A549 (cell line): ENCODE measurements at regions not wholly inside any gene's neighbourhood (a gene's known extent, or its start where the extent isn't known, plus 50 kb on each side); places are given as distances from the start of the nearest gene placed in this dataset.

Experiments
- ATAC-seq, 2 experiments: fragments of 200-7000 bp in 1 of 2; fragments of >200 bp in 1 of 2; cut with Nextera tagmentation in 1 of 2; cut with Tn5 transposase in 1 of 2; 3 replicates each; pipeline versions ENCODE4 v1.8.0 to v1.9.1; 2018 to 2020; ENCODE audit warnings: mild to moderate bottlenecking in 1 of 2, moderate library complexity in 1 of 2
- CTCF ChIA-PET: fragments of 300-600 bp; sonication (Branson Sonifier 250); formaldehyde crosslinking; extraction: SDS; loops from one replicate; lab custom pipeline; 2021; ENCODE audit warnings: antibody characterized with exemption, inconsistent platforms; lab: Yijun Ruan, JAX
- POLR2A ChIA-PET: fragments of 350-600 bp; formaldehyde crosslinking; extraction: SDS; loops from one replicate; lab custom pipeline; 2021; ENCODE audit warnings: antibody characterized with exemption, inconsistent platforms; lab: Yijun Ruan, JAX
- DNase-seq, 2 experiments: peaks; one replicate each; pipeline versions ENCODE4 v3.0.0 to v3.0.0-alpha.2; 2011 to 2016; ENCODE audit warnings: low read depth in 1 of 2, low spot score in 1 of 2
- FAIRE-seq: peaks from 2 replicates; lab custom pipeline; 2011; peaks lifted over from hg19 to GRCh38; lab: Jason Lieb, UNC
- H3K27ac ChIP-seq, 2 experiments: fragments of >200 bp; sonication (Bioruptor Twin); formaldehyde crosslinking; 3 replicates each; pipeline ENCODE4 v1.5.1; 2016 to 2017
- H3K4me1 ChIP-seq: fragments of >200 bp; sonication (Bioruptor Twin); formaldehyde crosslinking; 3 replicates; pipeline ENCODE4 v1.6.1; 2016
- H3K4me2 ChIP-seq: fragments of >200 bp; sonication (Bioruptor Twin); formaldehyde crosslinking; 3 replicates; pipeline ENCODE4 v1.6.1; 2016
- H3K4me3 ChIP-seq: fragments of >200 bp; sonication (Bioruptor Twin); formaldehyde crosslinking; 3 replicates; pipeline ENCODE4 v1.5.1; 2016
- H3K9me3 ChIP-seq: fragments of >200 bp; sonication (Bioruptor Twin); formaldehyde crosslinking; 3 replicates; pipeline ENCODE4 v1.6.1; 2016
- CEBPB ChIP-seq, 2 experiments: fragments of >200 bp in 1 of 2; sonication (Bioruptor Twin) in 1 of 2; formaldehyde crosslinking in 1 of 2; IDR thresholded peaks; 2 replicates each; pipeline ENCODE4 v1.6.1; 2012 to 2016
- EP300 ChIP-seq, 2 experiments: fragments of >200 bp; sonication (Bioruptor Twin); formaldehyde crosslinking; IDR thresholded peaks; 2 replicates in 1 of 2; 3 replicates in 1 of 2; pipeline ENCODE4 v1.6.1; 2016 to 2017
- ESRRA ChIP-seq: fragments of 150-350 bp; IDR thresholded peaks from 2 replicates; pipeline ENCODE4 v1.6.1; 2014; ENCODE audit warnings: mild to moderate bottlenecking, low read length, borderline replicate concordance
- FOSB ChIP-seq: fragments of 250-450 bp; sonication (Bioruptor Pico); IDR thresholded peaks from 2 replicates; pipeline ENCODE4 v1.5.0; 2020; ENCODE audit warnings: mild to moderate bottlenecking, moderate library complexity
- FOSL2 ChIP-seq, 2 experiments: fragments of 450-650 bp in 1 of 2; fragments of >200 bp in 1 of 2; sonication (Bioruptor Twin) in 1 of 2; formaldehyde crosslinking; IDR thresholded peaks; 2 replicates each; pipeline versions ENCODE4 v1.5.0 to v1.6.1; 2016 to 2020; ENCODE audit warnings: mild to moderate bottlenecking in 1 of 2, moderate library complexity in 1 of 2
- HOXA7 ChIP-seq: fragments of 250-450 bp; sonication (Bioruptor Pico); IDR thresholded peaks from 2 replicates; pipeline ENCODE4 v1.5.0; 2020; ENCODE audit warnings: mild to moderate bottlenecking, moderate library complexity
- JUN ChIP-seq, 2 experiments: fragments of >200 bp; sonication (Bioruptor Twin); formaldehyde crosslinking; IDR thresholded peaks; 2 replicates in 1 of 2; 3 replicates in 1 of 2; pipeline ENCODE4 v1.6.1; 2016 to 2017
- KDM1A ChIP-seq: fragments of 200-600 bp; sonication (generic); IDR thresholded peaks from 2 replicates; pipeline ENCODE4 v1.6.1; 2016; ENCODE audit warnings: low read depth, mild to moderate bottlenecking
- KDM5A ChIP-seq: fragments of 200-600 bp; sonication (generic); IDR thresholded peaks from 2 replicates; pipeline ENCODE4 v1.6.1; 2016; ENCODE audit warnings: antibody characterized with exemption, mild to moderate bottlenecking
- MAZ ChIP-seq: fragments of 150-350 bp; IDR thresholded peaks from 2 replicates; pipeline ENCODE4 v1.6.1; 2014; ENCODE audit warnings: antibody characterized with exemption, low read depth, low read length, borderline replicate concordance
- MYC ChIP-seq: IDR thresholded peaks from 2 replicates; pipeline ENCODE4 v1.6.1; 2012; ENCODE audit warnings: mild to moderate bottlenecking, inconsistent platforms, low read length, improper control_type of control experiment, borderline replicate concordance
- POLR2AphosphoS2 ChIP-seq: conservative IDR thresholded peaks from 2 replicates; pipeline ENCODE4 v1.6.1; 2012; ENCODE audit warnings: low read length, improper control_type of control experiment, inconsistent platforms
- RAD21 ChIP-seq, 2 experiments: fragments of >200 bp in 1 of 2; sonication (Bioruptor Twin) in 1 of 2; formaldehyde crosslinking in 1 of 2; IDR thresholded peaks in 1 of 2; conservative IDR thresholded peaks in 1 of 2; 2 replicates in 1 of 2; 3 replicates in 1 of 2; pipeline ENCODE4 v1.6.1; 2012 to 2018; ENCODE audit warnings: inconsistent platforms in 1 of 2
- SMC3 ChIP-seq: fragments of >200 bp; sonication (Bioruptor Twin); formaldehyde crosslinking; IDR thresholded peaks from 3 replicates; pipeline ENCODE4 v1.6.1; 2018; ENCODE audit warnings: inconsistent platforms
- TP53 ChIP-seq: fragments of 250-450 bp; sonication (Bioruptor Pico); IDR thresholded peaks from 2 replicates; pipeline ENCODE4 v1.5.0; 2021; ENCODE audit warnings: mild to moderate bottlenecking, moderate library complexity
- ZNF302 ChIP-seq: fragments of 250-450 bp; sonication (Bioruptor Pico); IDR thresholded peaks from 2 replicates; pipeline ENCODE4 v1.9.0; 2021; ENCODE audit warnings: inconsistent platforms, mild to moderate bottlenecking, moderate library complexity
- WGBS: methylation state at CpG from one replicate; pipeline ENCODE4 v1.1.6; 2017; ENCODE audit errors: missing lambda C conversion rate; 5-methylcytosine and 5-hydroxymethylcytosine counted together
- TF ChIP-seq, protein P1 (sequence below): fragments of >200 bp; sonication (Bioruptor Twin); formaldehyde crosslinking; IDR thresholded peaks from 2 replicates; pipeline ENCODE4 v1.6.1; 2016
- TF ChIP-seq, protein P2 (sequence below): fragments of 200-600 bp; sonication (generic); IDR thresholded peaks from 2 replicates; pipeline ENCODE4 v1.6.1; 2016; ENCODE audit warnings: antibody characterized with exemption, mild to moderate bottlenecking, moderate library complexity

DNA sequence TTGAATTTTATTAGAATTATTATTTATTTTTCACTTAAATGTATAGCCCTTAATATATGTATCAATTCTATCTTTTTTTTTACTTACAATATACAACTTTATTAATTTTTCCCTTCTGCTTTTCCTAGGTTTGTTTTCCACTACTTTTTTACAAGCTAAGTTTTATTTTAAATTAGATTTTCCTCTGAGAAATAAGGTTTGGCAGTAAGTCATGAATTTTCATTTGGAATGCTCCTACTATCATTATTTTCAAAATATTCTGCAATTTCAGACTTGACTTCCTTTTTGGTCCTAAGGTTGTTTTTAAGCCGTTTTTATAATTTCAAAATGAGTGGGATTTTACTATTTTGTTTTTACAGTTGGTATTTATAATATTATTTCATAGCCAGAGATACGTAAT is 222.8 kb upstream of the PIEZO2 start:
- WGBS, result 15% methylated on average over 2 of the region's 2 CpGs
- Histone ChIP-seq H3K9me3 (no peaks in the 10 kb centered on the region), H3K4me1 (no peaks in the 10 kb centered on the region), H3K4me2 (no peak overlapping the region), H3K4me3 (no peak overlapping the region), H3K27ac (no peak overlapping the region)
- TF ChIP-seq CEBPB (IDR thresholded peaks at IDR 0.05), result no peak
- TF ChIP-seq HOXA7 (CRISPR knock-in tag), result no peak
- no peak for TF ChIP-seq ZNF302 (CRISPR knock-in tag)
- TF ChIP-seq FOSL2 (IDR thresholded peaks at IDR 0.05), result no peak
- TF ChIP-seq FOSL2 (CRISPR knock-in tag; IDR thresholded peaks at IDR 0.05), result no peak
- TF ChIP-seq POLR2AphosphoS2, result no peak
- no peak for TF ChIP-seq TP53 (CRISPR knock-in tag)
- TF ChIP-seq, protein P1, sequence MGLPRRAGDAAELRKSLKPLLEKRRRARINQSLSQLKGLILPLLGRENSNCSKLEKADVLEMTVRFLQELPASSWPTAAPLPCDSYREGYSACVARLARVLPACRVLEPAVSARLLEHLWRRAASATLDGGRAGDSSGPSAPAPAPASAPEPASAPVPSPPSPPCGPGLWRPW, result no peak
- no peak for TF ChIP-seq MAZ
- no peak for TF ChIP-seq KDM5A
- TF ChIP-seq, protein P2, sequence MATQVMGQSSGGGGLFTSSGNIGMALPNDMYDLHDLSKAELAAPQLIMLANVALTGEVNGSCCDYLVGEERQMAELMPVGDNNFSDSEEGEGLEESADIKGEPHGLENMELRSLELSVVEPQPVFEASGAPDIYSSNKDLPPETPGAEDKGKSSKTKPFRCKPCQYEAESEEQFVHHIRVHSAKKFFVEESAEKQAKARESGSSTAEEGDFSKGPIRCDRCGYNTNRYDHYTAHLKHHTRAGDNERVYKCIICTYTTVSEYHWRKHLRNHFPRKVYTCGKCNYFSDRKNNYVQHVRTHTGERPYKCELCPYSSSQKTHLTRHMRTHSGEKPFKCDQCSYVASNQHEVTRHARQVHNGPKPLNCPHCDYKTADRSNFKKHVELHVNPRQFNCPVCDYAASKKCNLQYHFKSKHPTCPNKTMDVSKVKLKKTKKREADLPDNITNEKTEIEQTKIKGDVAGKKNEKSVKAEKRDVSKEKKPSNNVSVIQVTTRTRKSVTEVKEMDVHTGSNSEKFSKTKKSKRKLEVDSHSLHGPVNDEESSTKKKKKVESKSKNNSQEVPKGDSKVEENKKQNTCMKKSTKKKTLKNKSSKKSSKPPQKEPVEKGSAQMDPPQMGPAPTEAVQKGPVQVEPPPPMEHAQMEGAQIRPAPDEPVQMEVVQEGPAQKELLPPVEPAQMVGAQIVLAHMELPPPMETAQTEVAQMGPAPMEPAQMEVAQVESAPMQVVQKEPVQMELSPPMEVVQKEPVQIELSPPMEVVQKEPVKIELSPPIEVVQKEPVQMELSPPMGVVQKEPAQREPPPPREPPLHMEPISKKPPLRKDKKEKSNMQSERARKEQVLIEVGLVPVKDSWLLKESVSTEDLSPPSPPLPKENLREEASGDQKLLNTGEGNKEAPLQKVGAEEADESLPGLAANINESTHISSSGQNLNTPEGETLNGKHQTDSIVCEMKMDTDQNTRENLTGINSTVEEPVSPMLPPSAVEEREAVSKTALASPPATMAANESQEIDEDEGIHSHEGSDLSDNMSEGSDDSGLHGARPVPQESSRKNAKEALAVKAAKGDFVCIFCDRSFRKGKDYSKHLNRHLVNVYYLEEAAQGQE, result no peak
- no peak for TF ChIP-seq SMC3
- TF ChIP-seq JUN (IDR thresholded peaks at IDR 0.05), result no peak
- TF ChIP-seq EP300 (IDR thresholded peaks at IDR 0.05), result no peak
- TF ChIP-seq ESRRA, result no peak
- TF ChIP-seq RAD21 (conservative IDR thresholded peaks at IDR 0.05 in 1 of 2, IDR thresholded peaks at IDR 0.05 in 1 of 2), result no peak
- TF ChIP-seq KDM1A, result no peak
- TF ChIP-seq MYC, result no peak
- CTCF ChIA-PET, result no interaction called here
- ATAC-seq, result no peak
- DNase-seq, result no peak
- no peak for FAIRE-seq
- POLR2A ChIA-PET, result no interaction called here

DNA sequence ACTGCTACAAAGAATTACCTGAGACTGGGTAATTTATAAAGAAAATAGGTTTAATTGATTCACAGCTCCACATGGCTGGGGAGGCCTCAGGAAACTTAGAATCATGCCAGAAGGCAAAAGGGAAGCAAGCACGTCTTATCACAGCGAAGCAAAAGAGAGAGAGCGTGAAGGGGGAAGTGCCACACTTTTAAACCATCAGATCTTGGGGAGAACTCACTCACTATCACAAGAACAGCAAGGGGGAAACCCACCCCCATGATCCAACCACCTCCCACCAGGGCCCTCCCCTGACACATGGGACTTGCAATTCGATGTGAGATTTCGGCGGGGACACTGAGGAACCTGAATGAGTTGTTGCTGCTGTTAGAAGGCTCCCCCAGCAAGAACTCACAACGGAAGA is 220.2 kb upstream of the PIEZO2 start:
- FAIRE-seq, result no peak
- TF ChIP-seq ZNF302 (CRISPR knock-in tag) (no peak), TP53 (CRISPR knock-in tag) (no peak), FOSB (no peak)
- no peak overlapping the region for H3K4me3 ChIP-seq
- WGBS, result 65% methylated on average over 7 of the region's 7 CpGs
- no peak overlapping the region for H3K27ac ChIP-seq
- H3K4me1 ChIP-seq, result peaks cover 6% of the 10 kb centered on the region; the same call in 1 of the 3 replicates
- DNase-seq, result no peak
- no peaks in the 10 kb centered on the region for H3K9me3 ChIP-seq
- CTCF ChIA-PET, result no interaction called here
- POLR2A ChIA-PET, result no interaction called here
- H3K4me2 ChIP-seq, result no peak overlapping the region
- no peak for ATAC-seq

DNA sequence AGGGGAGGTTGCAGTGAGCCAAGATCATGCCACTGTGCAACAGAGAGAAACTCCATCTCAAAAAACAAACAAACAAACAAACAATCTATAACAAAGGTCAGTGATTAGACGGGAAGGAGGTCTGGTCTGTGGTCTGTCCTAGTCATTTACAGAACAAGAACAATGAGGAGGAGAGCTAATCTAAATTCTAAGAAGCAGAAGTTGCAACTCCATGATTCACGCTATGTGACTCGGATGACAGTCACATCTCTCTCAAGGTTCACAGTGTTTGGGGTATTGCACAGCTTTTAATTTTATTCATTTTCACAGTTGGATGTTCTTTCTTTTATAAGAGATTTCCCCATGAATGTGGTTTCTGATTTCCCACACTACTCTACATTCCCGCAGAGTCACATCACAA is 218.7 kb upstream of the PIEZO2 start:
- TF ChIP-seq FOSB, result no peak
- Histone ChIP-seq H3K4me2 (no peak overlapping the region), H3K9me3 (no peaks in the 10 kb centered on the region), H3K27ac (no peak overlapping the region), H3K4me1 (peaks cover 6% of the 10 kb centered on the region; the same call in 1 of the 3 replicates), H3K4me3 (no peak overlapping the region)
- ATAC-seq (no peak), DNase-seq (no peak), FAIRE-seq (no peak)
- CTCF ChIA-PET, result no interaction called here
- 74% methylated on average over 4 of the region's 4 CpGs for WGBS
- POLR2A ChIA-PET, result no interaction called here
